ENCODE measurements at regions not wholly inside any gene's neighbourhood (a gene's known extent, or its start where the extent isn't known, plus 50 kb on each side); places are given as distances from the start of the nearest gene placed in this dataset.

DNA sequence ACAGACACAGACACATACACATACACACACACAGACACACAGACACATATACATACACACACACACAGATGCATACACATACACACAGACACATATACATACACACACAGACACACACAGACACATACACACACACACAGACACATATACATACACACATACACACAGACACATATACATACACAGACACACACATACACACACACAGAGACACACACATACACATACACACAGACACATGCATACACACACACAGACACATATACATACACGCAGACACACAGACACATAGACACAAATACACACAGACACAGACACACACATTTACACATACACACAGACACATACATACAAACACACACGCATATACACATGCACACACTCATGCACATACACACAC lies 81.5 kb upstream of the ARL4C start:
- Mint-ChIP-seq H3K9me3 (peaks cover 7% of the 10 kb centered on the region), H3K27ac (no peak overlapping the region), H3K4me1 (peaks cover 44% of the 10 kb centered on the region), H3K27me3 (ENCODE audit: low read depth) (no peaks in the 10 kb centered on the region; the same call in none of the 2 replicates), H3K36me3 (peaks cover 3% of the 10 kb centered on the region), H3K4me3 (no peak overlapping the region)
- ChIA-PET POLR2A (no interaction called here), CTCF (interaction anchor here (2.2 kb wide), 1 partner anchor 33 kb away, joined by 9 read pairs; no protein-coding TSS in a partner anchor)
- ATAC-seq (no peak), DNase-seq (ENCODE audit: low spot score) (no peak)
- TF ChIP-seq CBFB (CRISPR knock-in tag; IDR thresholded peaks at IDR 0.05; ENCODE audit: low read depth) (no peak), NR1H2 (CRISPR knock-in tag; IDR thresholded peaks at IDR 0.05) (no peak), ZNF263 (CRISPR knock-in tag; IDR thresholded peaks at IDR 0.05; ENCODE audit: low read depth) (no peak), FOXK1 (CRISPR knock-in tag; IDR thresholded peaks at IDR 0.05) (no peak), HMGA2 (CRISPR knock-in tag; IDR thresholded peaks at IDR 0.05) (no peak)
- TF ChIP-seq, protein P1, sequence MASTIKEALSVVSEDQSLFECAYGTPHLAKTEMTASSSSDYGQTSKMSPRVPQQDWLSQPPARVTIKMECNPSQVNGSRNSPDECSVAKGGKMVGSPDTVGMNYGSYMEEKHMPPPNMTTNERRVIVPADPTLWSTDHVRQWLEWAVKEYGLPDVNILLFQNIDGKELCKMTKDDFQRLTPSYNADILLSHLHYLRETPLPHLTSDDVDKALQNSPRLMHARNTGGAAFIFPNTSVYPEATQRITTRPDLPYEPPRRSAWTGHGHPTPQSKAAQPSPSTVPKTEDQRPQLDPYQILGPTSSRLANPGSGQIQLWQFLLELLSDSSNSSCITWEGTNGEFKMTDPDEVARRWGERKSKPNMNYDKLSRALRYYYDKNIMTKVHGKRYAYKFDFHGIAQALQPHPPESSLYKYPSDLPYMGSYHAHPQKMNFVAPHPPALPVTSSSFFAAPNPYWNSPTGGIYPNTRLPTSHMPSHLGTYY (CRISPR knock-in tag; IDR thresholded peaks at IDR 0.05): no peak

DNA sequence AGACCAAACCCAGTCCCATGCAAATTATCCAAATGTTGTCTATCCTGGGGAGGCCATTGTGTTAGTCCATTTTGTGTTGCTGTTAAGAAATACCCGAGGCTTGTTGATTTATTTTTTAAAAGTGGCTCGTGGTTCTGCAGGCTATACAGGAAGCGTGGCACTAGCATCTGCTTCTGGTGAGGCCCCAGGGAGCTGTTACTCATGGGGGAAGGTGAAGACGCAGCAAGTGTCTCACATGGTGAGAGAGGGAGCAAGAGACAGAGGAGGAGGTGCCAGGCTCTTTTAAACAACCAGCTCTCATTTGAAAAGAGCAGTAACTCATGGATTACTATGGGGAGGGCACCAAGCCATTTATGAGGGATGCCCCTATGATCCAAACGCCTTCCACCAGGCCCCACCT lies 80.3 kb upstream of the ARL4C start:
- no peak overlapping the region for H3K4me3 Mint-ChIP-seq
- peaks cover 4% of the 10 kb centered on the region for H3K36me3 Mint-ChIP-seq
- H3K27ac Mint-ChIP-seq: no peak overlapping the region
- peaks cover 32% of the 10 kb centered on the region for H3K4me1 Mint-ChIP-seq
- H3K9me3 Mint-ChIP-seq: peaks cover 9% of the 10 kb centered on the region
- no peak for DNase-seq (ENCODE audit: low spot score)
- no peaks in the 10 kb centered on the region; the same call in none of the 2 replicates for H3K27me3 Mint-ChIP-seq (ENCODE audit: low read depth)
- ChIA-PET POLR2A (no interaction called here), CTCF (interaction anchor here (0.9 to 2.2 kb wide), 6 partner anchors 13 to 92 kb away, joined by 3 to 9 read pairs (median 4); no protein-coding TSS in a partner anchor)
- no peak for ATAC-seq
- TF ChIP-seq, protein P1 (CRISPR knock-in tag; IDR thresholded peaks at IDR 0.05): no peak
- TF ChIP-seq, protein P2, sequence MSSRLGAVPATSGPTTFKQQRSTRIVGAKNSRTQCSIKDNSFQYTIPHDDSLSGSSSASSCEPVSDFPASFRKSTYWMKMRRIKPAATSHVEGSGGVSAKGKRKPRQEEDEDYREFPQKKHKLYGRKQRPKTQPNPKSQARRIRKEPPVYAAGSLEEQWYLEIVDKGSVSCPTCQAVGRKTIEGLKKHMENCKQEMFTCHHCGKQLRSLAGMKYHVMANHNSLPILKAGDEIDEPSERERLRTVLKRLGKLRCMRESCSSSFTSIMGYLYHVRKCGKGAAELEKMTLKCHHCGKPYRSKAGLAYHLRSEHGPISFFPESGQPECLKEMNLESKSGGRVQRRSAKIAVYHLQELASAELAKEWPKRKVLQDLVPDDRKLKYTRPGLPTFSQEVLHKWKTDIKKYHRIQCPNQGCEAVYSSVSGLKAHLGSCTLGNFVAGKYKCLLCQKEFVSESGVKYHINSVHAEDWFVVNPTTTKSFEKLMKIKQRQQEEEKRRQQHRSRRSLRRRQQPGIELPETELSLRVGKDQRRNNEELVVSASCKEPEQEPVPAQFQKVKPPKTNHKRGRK (CRISPR knock-in tag; IDR thresholded peaks at IDR 0.05; ENCODE audit: borderline replicate concordance): no peak
- no peak for TF ChIP-seq ELF4 (CRISPR knock-in tag; IDR thresholded peaks at IDR 0.05; ENCODE audit: low read depth)
- TF ChIP-seq, protein P3, sequence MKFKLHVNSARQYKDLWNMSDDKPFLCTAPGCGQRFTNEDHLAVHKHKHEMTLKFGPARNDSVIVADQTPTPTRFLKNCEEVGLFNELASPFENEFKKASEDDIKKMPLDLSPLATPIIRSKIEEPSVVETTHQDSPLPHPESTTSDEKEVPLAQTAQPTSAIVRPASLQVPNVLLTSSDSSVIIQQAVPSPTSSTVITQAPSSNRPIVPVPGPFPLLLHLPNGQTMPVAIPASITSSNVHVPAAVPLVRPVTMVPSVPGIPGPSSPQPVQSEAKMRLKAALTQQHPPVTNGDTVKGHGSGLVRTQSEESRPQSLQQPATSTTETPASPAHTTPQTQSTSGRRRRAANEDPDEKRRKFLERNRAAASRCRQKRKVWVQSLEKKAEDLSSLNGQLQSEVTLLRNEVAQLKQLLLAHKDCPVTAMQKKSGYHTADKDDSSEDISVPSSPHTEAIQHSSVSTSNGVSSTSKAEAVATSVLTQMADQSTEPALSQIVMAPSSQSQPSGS (CRISPR knock-in tag; IDR thresholded peaks at IDR 0.05; ENCODE audit: borderline replicate concordance, low read depth): no peak
- TF ChIP-seq, protein P4, sequence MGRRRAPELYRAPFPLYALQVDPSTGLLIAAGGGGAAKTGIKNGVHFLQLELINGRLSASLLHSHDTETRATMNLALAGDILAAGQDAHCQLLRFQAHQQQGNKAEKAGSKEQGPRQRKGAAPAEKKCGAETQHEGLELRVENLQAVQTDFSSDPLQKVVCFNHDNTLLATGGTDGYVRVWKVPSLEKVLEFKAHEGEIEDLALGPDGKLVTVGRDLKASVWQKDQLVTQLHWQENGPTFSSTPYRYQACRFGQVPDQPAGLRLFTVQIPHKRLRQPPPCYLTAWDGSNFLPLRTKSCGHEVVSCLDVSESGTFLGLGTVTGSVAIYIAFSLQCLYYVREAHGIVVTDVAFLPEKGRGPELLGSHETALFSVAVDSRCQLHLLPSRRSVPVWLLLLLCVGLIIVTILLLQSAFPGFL (CRISPR knock-in tag; IDR thresholded peaks at IDR 0.05; ENCODE audit: borderline replicate concordance): no peak
- TF ChIP-seq, protein P5, sequence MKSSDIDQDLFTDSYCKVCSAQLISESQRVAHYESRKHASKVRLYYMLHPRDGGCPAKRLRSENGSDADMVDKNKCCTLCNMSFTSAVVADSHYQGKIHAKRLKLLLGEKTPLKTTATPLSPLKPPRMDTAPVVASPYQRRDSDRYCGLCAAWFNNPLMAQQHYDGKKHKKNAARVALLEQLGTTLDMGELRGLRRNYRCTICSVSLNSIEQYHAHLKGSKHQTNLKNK (CRISPR knock-in tag; IDR thresholded peaks at IDR 0.05): no peak
- TF ChIP-seq ATF1 (CRISPR knock-in tag; IDR thresholded peaks at IDR 0.05): no peak
- TF ChIP-seq, protein P6, sequence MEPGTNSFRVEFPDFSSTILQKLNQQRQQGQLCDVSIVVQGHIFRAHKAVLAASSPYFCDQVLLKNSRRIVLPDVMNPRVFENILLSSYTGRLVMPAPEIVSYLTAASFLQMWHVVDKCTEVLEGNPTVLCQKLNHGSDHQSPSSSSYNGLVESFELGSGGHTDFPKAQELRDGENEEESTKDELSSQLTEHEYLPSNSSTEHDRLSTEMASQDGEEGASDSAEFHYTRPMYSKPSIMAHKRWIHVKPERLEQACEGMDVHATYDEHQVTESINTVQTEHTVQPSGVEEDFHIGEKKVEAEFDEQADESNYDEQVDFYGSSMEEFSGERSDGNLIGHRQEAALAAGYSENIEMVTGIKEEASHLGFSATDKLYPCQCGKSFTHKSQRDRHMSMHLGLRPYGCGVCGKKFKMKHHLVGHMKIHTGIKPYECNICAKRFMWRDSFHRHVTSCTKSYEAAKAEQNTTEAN (CRISPR knock-in tag; IDR thresholded peaks at IDR 0.05): no peak
- no peak for TF ChIP-seq RELA (CRISPR knock-in tag; IDR thresholded peaks at IDR 0.05; ENCODE audit: borderline replicate concordance)
- TF ChIP-seq, protein P7, sequence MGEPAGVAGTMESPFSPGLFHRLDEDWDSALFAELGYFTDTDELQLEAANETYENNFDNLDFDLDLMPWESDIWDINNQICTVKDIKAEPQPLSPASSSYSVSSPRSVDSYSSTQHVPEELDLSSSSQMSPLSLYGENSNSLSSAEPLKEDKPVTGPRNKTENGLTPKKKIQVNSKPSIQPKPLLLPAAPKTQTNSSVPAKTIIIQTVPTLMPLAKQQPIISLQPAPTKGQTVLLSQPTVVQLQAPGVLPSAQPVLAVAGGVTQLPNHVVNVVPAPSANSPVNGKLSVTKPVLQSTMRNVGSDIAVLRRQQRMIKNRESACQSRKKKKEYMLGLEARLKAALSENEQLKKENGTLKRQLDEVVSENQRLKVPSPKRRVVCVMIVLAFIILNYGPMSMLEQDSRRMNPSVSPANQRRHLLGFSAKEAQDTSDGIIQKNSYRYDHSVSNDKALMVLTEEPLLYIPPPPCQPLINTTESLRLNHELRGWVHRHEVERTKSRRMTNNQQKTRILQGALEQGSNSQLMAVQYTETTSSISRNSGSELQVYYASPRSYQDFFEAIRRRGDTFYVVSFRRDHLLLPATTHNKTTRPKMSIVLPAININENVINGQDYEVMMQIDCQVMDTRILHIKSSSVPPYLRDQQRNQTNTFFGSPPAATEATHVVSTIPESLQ (CRISPR knock-in tag; IDR thresholded peaks at IDR 0.05): no peak
- TF ChIP-seq ZNF396 (CRISPR knock-in tag; IDR thresholded peaks at IDR 0.05; ENCODE audit: borderline replicate concordance): no peak
- TF ChIP-seq, protein P8, sequence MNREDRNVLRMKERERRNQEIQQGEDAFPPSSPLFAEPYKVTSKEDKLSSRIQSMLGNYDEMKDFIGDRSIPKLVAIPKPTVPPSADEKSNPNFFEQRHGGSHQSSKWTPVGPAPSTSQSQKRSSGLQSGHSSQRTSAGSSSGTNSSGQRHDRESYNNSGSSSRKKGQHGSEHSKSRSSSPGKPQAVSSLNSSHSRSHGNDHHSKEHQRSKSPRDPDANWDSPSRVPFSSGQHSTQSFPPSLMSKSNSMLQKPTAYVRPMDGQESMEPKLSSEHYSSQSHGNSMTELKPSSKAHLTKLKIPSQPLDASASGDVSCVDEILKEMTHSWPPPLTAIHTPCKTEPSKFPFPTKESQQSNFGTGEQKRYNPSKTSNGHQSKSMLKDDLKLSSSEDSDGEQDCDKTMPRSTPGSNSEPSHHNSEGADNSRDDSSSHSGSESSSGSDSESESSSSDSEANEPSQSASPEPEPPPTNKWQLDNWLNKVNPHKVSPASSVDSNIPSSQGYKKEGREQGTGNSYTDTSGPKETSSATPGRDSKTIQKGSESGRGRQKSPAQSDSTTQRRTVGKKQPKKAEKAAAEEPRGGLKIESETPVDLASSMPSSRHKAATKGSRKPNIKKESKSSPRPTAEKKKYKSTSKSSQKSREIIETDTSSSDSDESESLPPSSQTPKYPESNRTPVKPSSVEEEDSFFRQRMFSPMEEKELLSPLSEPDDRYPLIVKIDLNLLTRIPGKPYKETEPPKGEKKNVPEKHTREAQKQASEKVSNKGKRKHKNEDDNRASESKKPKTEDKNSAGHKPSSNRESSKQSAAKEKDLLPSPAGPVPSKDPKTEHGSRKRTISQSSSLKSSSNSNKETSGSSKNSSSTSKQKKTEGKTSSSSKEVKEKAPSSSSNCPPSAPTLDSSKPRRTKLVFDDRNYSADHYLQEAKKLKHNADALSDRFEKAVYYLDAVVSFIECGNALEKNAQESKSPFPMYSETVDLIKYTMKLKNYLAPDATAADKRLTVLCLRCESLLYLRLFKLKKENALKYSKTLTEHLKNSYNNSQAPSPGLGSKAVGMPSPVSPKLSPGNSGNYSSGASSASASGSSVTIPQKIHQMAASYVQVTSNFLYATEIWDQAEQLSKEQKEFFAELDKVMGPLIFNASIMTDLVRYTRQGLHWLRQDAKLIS (CRISPR knock-in tag; IDR thresholded peaks at IDR 0.05; ENCODE audit: borderline replicate concordance): no peak
- TF ChIP-seq ZNF416 (CRISPR knock-in tag; IDR thresholded peaks at IDR 0.05): no peak
- no peak for TF ChIP-seq NFATC4 (CRISPR knock-in tag; IDR thresholded peaks at IDR 0.05)
- TF ChIP-seq ZBTB21 (CRISPR knock-in tag; IDR thresholded peaks at IDR 0.05; ENCODE audit: borderline replicate concordance): no peak

Measured in WTC11 (cell line).